ENCODE measurements at regions not wholly inside any gene's neighbourhood (a gene's known extent, or its start where the extent isn't known, plus 50 kb on each side); places are given as distances from the start of the nearest gene placed in this dataset.

- H3K27me3 ChIP-seq (ENCODE audit: control insufficient read depth, insufficient read depth, low read length), result no peaks in the 10 kb centered on the region
- no peak overlapping the region for H3K4me3 ChIP-seq (ENCODE audit: low read depth, low read length)
- Mint-ChIP-seq H3K4me3 (no peak overlapping the region), H3K4me1 (no peaks in the 10 kb centered on the region), H3K9me3 (peaks cover 0 to 14% (median 3%) of the 10 kb centered on the region in 7 donors), H3K36me3 (no peaks in the 10 kb centered on the region), H3K27ac (no peak overlapping the region), H3K27me3 (no peaks in the 10 kb centered on the region)
- no peak for DNase-seq
- no peak overlapping the region for H3K27ac ChIP-seq (ENCODE audit: insufficient read depth, low read length, poor library complexity, severe bottlenecking)
- no peaks in the 10 kb centered on the region for H3K36me3 ChIP-seq (ENCODE audit: control insufficient read depth, insufficient read depth, low read length)
- no peaks in the 10 kb centered on the region for H3K4me1 ChIP-seq (ENCODE audit: control insufficient read depth, insufficient read depth, low read length, poor library complexity, severe bottlenecking)
- H3K9me3 ChIP-seq (ENCODE audit: control insufficient read depth in 2 of 2, low read length in 2 of 2), result peaks cover 0 to 2% of the 10 kb centered on the region in 2 experiments
- ATAC-seq (ENCODE audit: low read depth in 2 of 2), result no peak
Observed at GRCh38 chr9:25282946-25283345, 395.3 kb downstream of the TUSC1 start.

- H3K27me3 ChIP-seq (ENCODE audit: control insufficient read depth, insufficient read depth, low read length), result no peaks in the 10 kb centered on the region
- Mint-ChIP-seq H3K4me3 (no peak overlapping the region), H3K4me1 (no peaks in the 10 kb centered on the region), H3K9me3 (peaks cover 4 to 15% (median 14%) of the 10 kb centered on the region in 7 donors), H3K36me3 (no peaks in the 10 kb centered on the region), H3K27ac (no peak overlapping the region), H3K27me3 (no peaks in the 10 kb centered on the region)
- peaks cover 1 to 11% of the 10 kb centered on the region in 2 experiments for H3K9me3 ChIP-seq (ENCODE audit: control insufficient read depth in 2 of 2, low read length in 2 of 2)
- no peak overlapping the region for H3K27ac ChIP-seq (ENCODE audit: insufficient read depth, low read length, poor library complexity, severe bottlenecking)
- H3K36me3 ChIP-seq (ENCODE audit: control insufficient read depth, insufficient read depth, low read length), result no peaks in the 10 kb centered on the region
- DNase-seq (no peak), ATAC-seq (ENCODE audit: low read depth in 2 of 2) (no peak)
- no peaks in the 10 kb centered on the region for H3K4me1 ChIP-seq (ENCODE audit: control insufficient read depth, insufficient read depth, low read length, poor library complexity, severe bottlenecking)
- no peak overlapping the region for H3K4me3 ChIP-seq (ENCODE audit: low read depth, low read length)
Observed at GRCh38 chr9:25261445-25261844, 416.8 kb downstream of the TUSC1 start.

GRCh38 chr9:25260046-25260445, 418.2 kb downstream of the TUSC1 start:
- H3K27ac Mint-ChIP-seq, result no peak overlapping the region

GRCh38 chr9:25255216-25255615, 423.0 kb downstream of the TUSC1 start:
- DNase-seq (no peak), ATAC-seq (ENCODE audit: low read depth in 2 of 2) (no peak)
- Histone ChIP-seq H3K4me1 (ENCODE audit: control insufficient read depth, insufficient read depth, low read length, poor library complexity, severe bottlenecking) (no peaks in the 10 kb centered on the region), H3K27ac (ENCODE audit: insufficient read depth, low read length, poor library complexity, severe bottlenecking) (no peak overlapping the region), H3K36me3 (ENCODE audit: control insufficient read depth, insufficient read depth, low read length) (no peaks in the 10 kb centered on the region), H3K4me3 (ENCODE audit: low read depth, low read length) (no peak overlapping the region), H3K27me3 (ENCODE audit: control insufficient read depth, insufficient read depth, low read length) (no peaks in the 10 kb centered on the region), H3K9me3 (ENCODE audit: control insufficient read depth in 2 of 2, low read length in 2 of 2) (peaks cover 1 to 4% of the 10 kb centered on the region in 2 experiments)
- peaks cover 0 to 22% (median 6%) of the 10 kb centered on the region in 7 donors for H3K9me3 Mint-ChIP-seq
- H3K36me3 Mint-ChIP-seq, result no peaks in the 10 kb centered on the region
- no peaks in the 10 kb centered on the region for H3K4me1 Mint-ChIP-seq
- no peaks in the 10 kb centered on the region for H3K27me3 Mint-ChIP-seq
- H3K27ac Mint-ChIP-seq, result no peak overlapping the region
- H3K4me3 Mint-ChIP-seq, result no peak overlapping the region

More at GRCh38 chr9:25260046-25260445, 418.2 kb downstream of the TUSC1 start:
- DNase-seq (no peak), ATAC-seq (ENCODE audit: low read depth in 2 of 2) (no peak)
- peaks cover 1 to 11% of the 10 kb centered on the region in 2 experiments for H3K9me3 ChIP-seq (ENCODE audit: control insufficient read depth in 2 of 2, low read length in 2 of 2)
- no peak overlapping the region for H3K27ac ChIP-seq (ENCODE audit: insufficient read depth, low read length, poor library complexity, severe bottlenecking)
- H3K4me3 Mint-ChIP-seq, result no peak overlapping the region
- no peaks in the 10 kb centered on the region for H3K36me3 ChIP-seq (ENCODE audit: control insufficient read depth, insufficient read depth, low read length)
- H3K9me3 Mint-ChIP-seq, result peaks cover 4 to 19% (median 14%) of the 10 kb centered on the region in 7 donors
- H3K4me3 ChIP-seq (ENCODE audit: low read depth, low read length), result no peak overlapping the region
- no peaks in the 10 kb centered on the region for H3K27me3 ChIP-seq (ENCODE audit: control insufficient read depth, insufficient read depth, low read length)
- H3K4me1 ChIP-seq (ENCODE audit: control insufficient read depth, insufficient read depth, low read length, poor library complexity, severe bottlenecking), result no peaks in the 10 kb centered on the region
- no peaks in the 10 kb centered on the region for H3K27me3 Mint-ChIP-seq
- H3K4me1 Mint-ChIP-seq, result no peaks in the 10 kb centered on the region
- no peaks in the 10 kb centered on the region for H3K36me3 Mint-ChIP-seq

GRCh38 chr9:25254051-25254450, 424.2 kb downstream of the TUSC1 start:
- Histone ChIP-seq H3K27me3 (ENCODE audit: control insufficient read depth, insufficient read depth, low read length) (no peaks in the 10 kb centered on the region), H3K4me3 (ENCODE audit: low read depth, low read length) (no peak overlapping the region), H3K27ac (ENCODE audit: insufficient read depth, low read length, poor library complexity, severe bottlenecking) (no peak overlapping the region), H3K36me3 (ENCODE audit: control insufficient read depth, insufficient read depth, low read length) (no peaks in the 10 kb centered on the region), H3K4me1 (ENCODE audit: control insufficient read depth, insufficient read depth, low read length, poor library complexity, severe bottlenecking) (no peaks in the 10 kb centered on the region), H3K9me3 (ENCODE audit: control insufficient read depth in 2 of 2, low read length in 2 of 2) (peaks cover 0 to 4% of the 10 kb centered on the region in 2 experiments)
- H3K27ac Mint-ChIP-seq, result no peak overlapping the region
- DNase-seq, result no peak
- no peaks in the 10 kb centered on the region for H3K4me1 Mint-ChIP-seq
- H3K27me3 Mint-ChIP-seq, result no peaks in the 10 kb centered on the region
- H3K9me3 Mint-ChIP-seq, result peaks cover 0 to 28% (median 6%) of the 10 kb centered on the region in 7 donors
- no peak overlapping the region for H3K4me3 Mint-ChIP-seq
- ATAC-seq (ENCODE audit: low read depth in 2 of 2), result no peak
- H3K36me3 Mint-ChIP-seq, result no peaks in the 10 kb centered on the region

- H3K36me3 Mint-ChIP-seq, result no peaks in the 10 kb centered on the region
- no peaks in the 10 kb centered on the region for H3K4me1 ChIP-seq (ENCODE audit: control insufficient read depth, insufficient read depth, low read length, poor library complexity, severe bottlenecking)
- no peak for ATAC-seq (ENCODE audit: low read depth in 2 of 2)
Observed at GRCh38 chr9:25241421-25241820, 436.8 kb downstream of the TUSC1 start.

GRCh38 chr9:25226901-25227686, 451.1 kb downstream of the TUSC1 start:
- ATAC-seq (ENCODE audit: low read depth in 2 of 2), result no peak

More at GRCh38 chr9:25241421-25241820, 436.8 kb downstream of the TUSC1 start:
- Mint-ChIP-seq H3K27me3 (no peaks in the 10 kb centered on the region), H3K4me1 (no peaks in the 10 kb centered on the region), H3K9me3 (peaks cover 0 to 14% (median 8%) of the 10 kb centered on the region in 7 donors), H3K27ac (no peak overlapping the region), H3K4me3 (no peak overlapping the region)
- Histone ChIP-seq H3K27me3 (ENCODE audit: control insufficient read depth, insufficient read depth, low read length) (no peaks in the 10 kb centered on the region), H3K9me3 (ENCODE audit: control insufficient read depth in 2 of 2, low read length in 2 of 2) (peaks cover 0 to 4% of the 10 kb centered on the region in 2 experiments), H3K27ac (ENCODE audit: insufficient read depth, low read length, poor library complexity, severe bottlenecking) (no peak overlapping the region), H3K4me3 (ENCODE audit: low read depth, low read length) (no peak overlapping the region), H3K36me3 (ENCODE audit: control insufficient read depth, insufficient read depth, low read length) (no peaks in the 10 kb centered on the region)
- DNase-seq, result no peak

More at GRCh38 chr9:25226901-25227686, 451.1 kb downstream of the TUSC1 start:
- Histone ChIP-seq H3K36me3 (ENCODE audit: control insufficient read depth, insufficient read depth, low read length) (no peaks in the 10 kb centered on the region), H3K9me3 (ENCODE audit: control insufficient read depth in 2 of 2, low read length in 2 of 2) (peaks cover 0 to 5% of the 10 kb centered on the region in 2 experiments), H3K27me3 (ENCODE audit: control insufficient read depth, insufficient read depth, low read length) (no peaks in the 10 kb centered on the region), H3K27ac (ENCODE audit: insufficient read depth, low read length, poor library complexity, severe bottlenecking) (no peak overlapping the region), H3K4me1 (ENCODE audit: control insufficient read depth, insufficient read depth, low read length, poor library complexity, severe bottlenecking) (no peaks in the 10 kb centered on the region), H3K4me3 (ENCODE audit: low read depth, low read length) (no peak overlapping the region)
- Mint-ChIP-seq H3K36me3 (no peaks in the 10 kb centered on the region), H3K4me3 (no peak overlapping the region), H3K27me3 (no peaks in the 10 kb centered on the region), H3K4me1 (no peaks in the 10 kb centered on the region), H3K9me3 (peaks cover 3 to 42% (median 18%) of the 10 kb centered on the region in 7 donors), H3K27ac (no peak overlapping the region)
- DNase-seq, result no peak
